Activated T-helper 17 cell treated with anti-CD3 and anti-CD28 coated beads, Interleukin-2, amount 50 U/mL, for 72 hours (primary cell): ENCODE measurements at regions not wholly inside any gene's neighbourhood (a gene's known extent, or its start where the extent isn't known, plus 50 kb on each side); places are given as distances from the start of the nearest gene placed in this dataset.

Source experiments
- ATAC-seq: fragments of 150-1000 bp; cut with Tn5 transposase; replicated peaks from 2 replicates; pipeline ENCODE4 v1.10.0; 2021; ENCODE audit warnings: mild to moderate bottlenecking, moderate library complexity
- H3K27ac Mint-ChIP-seq: one replicate; pipeline ENCODE4 v1.8.0; 2022; ENCODE audit warnings: mixed read lengths
- H3K27me3 Mint-ChIP-seq: one replicate; pipeline ENCODE4 v1.8.0; 2022; ENCODE audit warnings: mixed read lengths
- H3K36me3 Mint-ChIP-seq: one replicate; pipeline ENCODE4 v1.8.0; 2022; ENCODE audit warnings: low read depth, mild to moderate bottlenecking, mixed read lengths
- H3K4me1 Mint-ChIP-seq: one replicate; pipeline ENCODE4 v1.8.0; 2022; ENCODE audit warnings: mixed read lengths
- H3K4me3 Mint-ChIP-seq: one replicate; pipeline ENCODE4 v1.8.0; 2022; ENCODE audit warnings: mild to moderate bottlenecking, mixed read lengths
- H3K9me3 Mint-ChIP-seq: one replicate; pipeline ENCODE4 v1.8.0; 2022; ENCODE audit warnings: mixed read lengths

- Mint-ChIP-seq H3K27me3 (peaks cover 13% of the 10 kb centered on the region), H3K9me3 (no peaks in the 10 kb centered on the region), H3K27ac (no peak overlapping the region), H3K4me1 (no peaks in the 10 kb centered on the region), H3K4me3 (no peak overlapping the region), H3K36me3 (no peaks in the 10 kb centered on the region)
- no peak for ATAC-seq
Observed at GRCh38 chr1:34400675-34401074, 224.0 kb downstream of the C1orf94 start.

GRCh38 chr1:34403156-34403555 is 226.4 kb downstream of the C1orf94 start:
- peaks cover 18% of the 10 kb centered on the region for H3K27me3 Mint-ChIP-seq
- no peak overlapping the region for H3K27ac Mint-ChIP-seq
- H3K4me3 Mint-ChIP-seq, result no peak overlapping the region
- no peaks in the 10 kb centered on the region for H3K4me1 Mint-ChIP-seq
- no peaks in the 10 kb centered on the region for H3K36me3 Mint-ChIP-seq
- no peaks in the 10 kb centered on the region for H3K9me3 Mint-ChIP-seq
- ATAC-seq, result no peak

- H3K36me3 Mint-ChIP-seq, result no peaks in the 10 kb centered on the region
- no peaks in the 10 kb centered on the region for H3K4me1 Mint-ChIP-seq
- H3K27ac Mint-ChIP-seq, result no peak overlapping the region
- H3K27me3 Mint-ChIP-seq, result peaks cover 19% of the 10 kb centered on the region
- no peak for ATAC-seq
- H3K9me3 Mint-ChIP-seq, result no peaks in the 10 kb centered on the region
- no peak overlapping the region for H3K4me3 Mint-ChIP-seq
Observed at GRCh38 chr1:34404804-34405203, 228.1 kb downstream of the C1orf94 start.

GRCh38 chr1:34405266-34405959 is 228.7 kb downstream of the C1orf94 start:
- Mint-ChIP-seq H3K9me3 (no peaks in the 10 kb centered on the region), H3K27ac (no peak overlapping the region), H3K36me3 (no peaks in the 10 kb centered on the region), H3K27me3 (peaks cover 16% of the 10 kb centered on the region), H3K4me1 (no peaks in the 10 kb centered on the region), H3K4me3 (no peak overlapping the region)
- ATAC-seq, result no peak

- no peaks in the 10 kb centered on the region for H3K9me3 Mint-ChIP-seq
- H3K27me3 Mint-ChIP-seq, result peaks cover 19% of the 10 kb centered on the region
- H3K27ac Mint-ChIP-seq, result no peak overlapping the region
- no peak for ATAC-seq
- no peaks in the 10 kb centered on the region for H3K4me1 Mint-ChIP-seq
- no peak overlapping the region for H3K4me3 Mint-ChIP-seq
- no peaks in the 10 kb centered on the region for H3K36me3 Mint-ChIP-seq
Observed at GRCh38 chr1:34406377-34406776, 229.7 kb downstream of the C1orf94 start.

- no peak for ATAC-seq
- Mint-ChIP-seq H3K4me1 (no peaks in the 10 kb centered on the region), H3K9me3 (no peaks in the 10 kb centered on the region), H3K36me3 (no peaks in the 10 kb centered on the region), H3K4me3 (no peak overlapping the region), H3K27ac (no peak overlapping the region), H3K27me3 (peaks cover 19% of the 10 kb centered on the region)
Observed at GRCh38 chr1:34406833-34407539, 230.3 kb downstream of the C1orf94 start.

- H3K9me3 Mint-ChIP-seq, result no peaks in the 10 kb centered on the region
- H3K4me3 Mint-ChIP-seq, result no peak overlapping the region
- no peaks in the 10 kb centered on the region for H3K36me3 Mint-ChIP-seq
- no peak for ATAC-seq
- no peak overlapping the region for H3K27ac Mint-ChIP-seq
- no peaks in the 10 kb centered on the region for H3K4me1 Mint-ChIP-seq
- H3K27me3 Mint-ChIP-seq, result peaks cover 15% of the 10 kb centered on the region
Observed at GRCh38 chr1:34408011-34408410, 231.3 kb downstream of the C1orf94 start.

- Mint-ChIP-seq H3K9me3 (no peaks in the 10 kb centered on the region), H3K4me1 (no peaks in the 10 kb centered on the region), H3K4me3 (no peak overlapping the region), H3K27me3 (peaks cover 15% of the 10 kb centered on the region), H3K36me3 (no peaks in the 10 kb centered on the region), H3K27ac (no peak overlapping the region)
- no peak for ATAC-seq
Observed at GRCh38 chr1:34409689-34410229, 233.1 kb downstream of the C1orf94 start.

GRCh38 chr1:34412598-34413370 is 236.1 kb downstream of the C1orf94 start:
- Mint-ChIP-seq H3K4me3 (no peak overlapping the region), H3K9me3 (no peaks in the 10 kb centered on the region), H3K27me3 (peaks cover 21% of the 10 kb centered on the region), H3K4me1 (no peaks in the 10 kb centered on the region), H3K27ac (no peak overlapping the region), H3K36me3 (no peaks in the 10 kb centered on the region)
- no peak for ATAC-seq

- Mint-ChIP-seq H3K27ac (no peak overlapping the region), H3K36me3 (no peaks in the 10 kb centered on the region), H3K4me1 (no peaks in the 10 kb centered on the region), H3K4me3 (no peak overlapping the region), H3K27me3 (peaks cover 26% of the 10 kb centered on the region), H3K9me3 (no peaks in the 10 kb centered on the region)
- no peak for ATAC-seq
Observed at GRCh38 chr1:34415140-34415539, 238.4 kb downstream of the C1orf94 start.

GRCh38 chr1:34418166-34418565 is 241.5 kb downstream of the C1orf94 start:
- ATAC-seq, result no peak
- Mint-ChIP-seq H3K4me3 (no peak overlapping the region), H3K9me3 (no peaks in the 10 kb centered on the region), H3K4me1 (no peaks in the 10 kb centered on the region), H3K36me3 (no peaks in the 10 kb centered on the region), H3K27me3 (peaks cover 29% of the 10 kb centered on the region), H3K27ac (no peak overlapping the region)

GRCh38 chr1:34419663-34420136 is 243.0 kb downstream of the C1orf94 start:
- H3K9me3 Mint-ChIP-seq, result no peaks in the 10 kb centered on the region
- no peaks in the 10 kb centered on the region for H3K4me1 Mint-ChIP-seq
- no peak overlapping the region for H3K4me3 Mint-ChIP-seq
- peaks cover 31% of the 10 kb centered on the region for H3K27me3 Mint-ChIP-seq
- ATAC-seq, result no peak
- H3K36me3 Mint-ChIP-seq, result no peaks in the 10 kb centered on the region
- H3K27ac Mint-ChIP-seq, result no peak overlapping the region

- no peak for ATAC-seq
- Mint-ChIP-seq H3K36me3 (no peaks in the 10 kb centered on the region), H3K27me3 (peaks cover 24% of the 10 kb centered on the region), H3K4me1 (no peaks in the 10 kb centered on the region), H3K4me3 (no peak overlapping the region), H3K27ac (no peak overlapping the region), H3K9me3 (no peaks in the 10 kb centered on the region)
Observed at GRCh38 chr1:34425046-34425445, 248.3 kb downstream of the C1orf94 start.

GRCh38 chr1:34425785-34426184 is 249.1 kb downstream of the C1orf94 start:
- H3K4me1 Mint-ChIP-seq, result no peaks in the 10 kb centered on the region

More at GRCh38 chr1:34425785-34426184, 249.1 kb downstream of the C1orf94 start:
- no peak overlapping the region for H3K27ac Mint-ChIP-seq
- H3K4me3 Mint-ChIP-seq, result no peak overlapping the region
- peaks cover 24% of the 10 kb centered on the region for H3K27me3 Mint-ChIP-seq
- H3K9me3 Mint-ChIP-seq, result no peaks in the 10 kb centered on the region
- no peaks in the 10 kb centered on the region for H3K36me3 Mint-ChIP-seq
- ATAC-seq, result no peak
